HG03558 (cell line): ENCODE measurements at regions not wholly inside any gene's neighbourhood (a gene's known extent, or its start where the extent isn't known, plus 50 kb on each side); places are given as distances from the start of the nearest gene placed in this dataset.

Experiments
- ATAC-seq: cut with Tn5 transposase; IDR thresholded peaks from one replicate; pipeline ENCODE4 v1.9.1; 2021; ENCODE audit warnings: moderate number of reproducible peaks; ENCODE audit not compliant: unreplicated experiment; ENCODE audit errors: extremely low read depth

- no peak for ATAC-seq
Observed at GRCh38 chr10:36349445-36350078, 707.5 kb upstream of the FZD8 start.

- no peak for ATAC-seq
Observed at GRCh38 chr10:36345807-36346206, 703.7 kb upstream of the FZD8 start.

- no peak for ATAC-seq
Observed at GRCh38 chr10:36345175-36345533, 703.1 kb upstream of the FZD8 start.

GRCh38 chr10:36344240-36345174 lies 702.4 kb upstream of the FZD8 start:
- ATAC-seq, result no peak

- ATAC-seq, result no peak
Observed at GRCh38 chr10:36342781-36343180, 700.7 kb upstream of the FZD8 start.

GRCh38 chr10:36341471-36341870 lies 699.4 kb upstream of the FZD8 start:
- ATAC-seq, result no peak

GRCh38 chr10:36336315-36336714 lies 694.2 kb upstream of the FZD8 start:
- ATAC-seq, result no peak

- no peak for ATAC-seq
Observed at GRCh38 chr10:36333446-36333845, 691.4 kb upstream of the FZD8 start.

GRCh38 chr10:36332926-36333325 lies 690.8 kb upstream of the FZD8 start:
- ATAC-seq, result no peak

- ATAC-seq, result no peak
Observed at GRCh38 chr10:36331121-36331520, 689.0 kb upstream of the FZD8 start.

- ATAC-seq, result no peak
Observed at GRCh38 chr10:36325815-36326214, 683.7 kb upstream of the FZD8 start.

- ATAC-seq, result no peak
Observed at GRCh38 chr10:36324831-36325230, 682.7 kb upstream of the FZD8 start.

- ATAC-seq, result no peak
Observed at GRCh38 chr10:36313142-36313541, 671.0 kb upstream of the FZD8 start.

- ATAC-seq, result no peak
Observed at GRCh38 chr10:36303896-36304295, 661.8 kb upstream of the FZD8 start.

- no peak for ATAC-seq
Observed at GRCh38 chr10:36302086-36302485, 660.0 kb upstream of the FZD8 start.

GRCh38 chr10:36301539-36301938 lies 659.4 kb upstream of the FZD8 start:
- no peak for ATAC-seq

GRCh38 chr10:36301139-36301538 lies 659.0 kb upstream of the FZD8 start:
- ATAC-seq, result no peak

- no peak for ATAC-seq
Observed at GRCh38 chr10:36283827-36284226, 641.7 kb upstream of the FZD8 start.

- no peak for ATAC-seq
Observed at GRCh38 chr10:36281831-36282331, 639.8 kb upstream of the FZD8 start.

- ATAC-seq, result no peak
Observed at GRCh38 chr10:36280890-36281499, 638.9 kb upstream of the FZD8 start.

- no peak for ATAC-seq
Observed at GRCh38 chr10:36280321-36280741, 638.2 kb upstream of the FZD8 start.
